SK-N-SH (cell line): ENCODE measurements at regions not wholly inside any gene's neighbourhood (a gene's known extent, or its start where the extent isn't known, plus 50 kb on each side); places are given as distances from the start of the nearest gene placed in this dataset.

ENCODE experiments used
- CTCF ChIP-seq: fragments of 200-600 bp; sonication (generic); IDR thresholded peaks from 2 replicates; pipeline ENCODE4 v1.6.1; 2017; ENCODE audit warnings: antibody characterized with exemption, mild to moderate bottlenecking, moderate library complexity
- EZH2phosphoT487 ChIP-seq: fragments of 200-600 bp; sonication (generic); IDR thresholded peaks from 2 replicates; pipeline ENCODE4 v1.6.1; 2017; ENCODE audit warnings: low read depth, mixed run types, mild to moderate bottlenecking, antibody characterized with exemption, moderate library complexity, borderline replicate concordance
- GABPA ChIP-seq: IDR thresholded peaks from 2 replicates; pipeline ENCODE4 v1.4.0; 2012; ENCODE audit warnings: low read depth, mild to moderate bottlenecking
- GATA2 ChIP-seq: sonication (generic); formaldehyde crosslinking; IDR thresholded peaks from 2 replicates; pipeline ENCODE4 v1.5.0; 2020; ENCODE audit warnings: mild to moderate bottlenecking, missing genetic modification reagents
- JUND ChIP-seq: IDR thresholded peaks from 2 replicates; pipeline ENCODE4 v1.4.0; 2012
- POLR2AphosphoS5 ChIP-seq: IDR thresholded peaks from 2 replicates; pipeline ENCODE4 v1.6.1; 2012; ENCODE audit warnings: low read depth, low read length
- RAD21 ChIP-seq: IDR thresholded peaks from 2 replicates; pipeline ENCODE4 v1.6.1; 2012; ENCODE audit warnings: mild to moderate bottlenecking, low read length
- TAF1 ChIP-seq: IDR thresholded peaks from 2 replicates; pipeline ENCODE4 v1.6.1; 2012; ENCODE audit warnings: low read depth, mild to moderate bottlenecking, low read length, moderate library complexity, borderline replicate concordance

- TF ChIP-seq TAF1 (no peak), CTCF (no peak), EZH2phosphoT487 (no peak), POLR2AphosphoS5 (no peak), JUND (no peak), RAD21 (no peak), GATA2 (CRISPR knock-in tag) (no peak), GABPA (no peak)
Measured at GRCh38 chr5:166772770-166773169, 1518.7 kb upstream of the WWC1 start.
